HEK293 (cell line): ENCODE measurements at regions not wholly inside any gene's neighbourhood (a gene's known extent, or its start where the extent isn't known, plus 50 kb on each side); places are given as distances from the start of the nearest gene placed in this dataset.

ENCODE experiments used
- CTCF ChIA-PET: fragments of 350-600 bp; formaldehyde crosslinking; extraction: SDS; loops from one replicate; lab custom pipeline; 2021; ENCODE audit warnings: antibody characterized with exemption; lab: Yijun Ruan, JAX
- POLR2A ChIA-PET: fragments of 300-600 bp; formaldehyde crosslinking; extraction: SDS; loops from one replicate; lab custom pipeline; 2020; ENCODE audit warnings: antibody characterized with exemption, inconsistent platforms; lab: Yijun Ruan, JAX
- H3K27ac ChIP-seq: fragments of 200-500 bp; sonication (Bioruptor generic); 2 replicates; pipeline ENCODE4 v1.5.1; 2014; ENCODE audit warnings: low read depth, low read length, control low read depth, inconsistent platforms; ENCODE audit errors: extremely low read depth
- H3K36me3 ChIP-seq, 2 experiments: fragments of 200-500 bp in 1 of 2; sonication (Bioruptor generic) in 1 of 2; 1 replicate in 1 of 2; 2 replicates in 1 of 2; pipeline ENCODE4 v1.5.1; 2014 to 2017; ENCODE audit warnings: inconsistent platforms in 2 of 2, low read length in 2 of 2; ENCODE audit not compliant: control insufficient read depth in 2 of 2, insufficient read depth in 1 of 2
- H3K4me1 ChIP-seq: fragments of 200-500 bp; sonication (Bioruptor generic); 2 replicates; pipeline ENCODE4 v1.5.1; 2014; ENCODE audit warnings: mild to moderate bottlenecking, low read length, inconsistent platforms; ENCODE audit not compliant: control insufficient read depth, insufficient read depth
- H3K4me3 ChIP-seq: 2 replicates; pipeline ENCODE4 v1.5.1; 2011; ENCODE audit warnings: low read depth, mild to moderate bottlenecking, control low read depth, low read length, moderate library complexity
- H3K9me3 ChIP-seq: fragments of 200-500 bp; sonication (Bioruptor generic); 2 replicates; pipeline ENCODE4 v1.5.1; 2014; ENCODE audit warnings: low read depth, low read length, inconsistent platforms; ENCODE audit not compliant: control insufficient read depth, insufficient read depth
- HOXD13 ChIP-seq: sonication (generic); formaldehyde crosslinking; IDR thresholded peaks from 2 replicates; pipeline ENCODE4 v1.8.0; 2022; ENCODE audit warnings: missing genetic modification reagents, borderline replicate concordance
- KLF1 ChIP-seq: fragments of 450-650 bp; formaldehyde crosslinking; IDR thresholded peaks from 2 replicates; pipeline ENCODE4 v1.5.1; 2016; ENCODE audit warnings: missing biosample characterization, missing genetic modification characterization
- KLF9 ChIP-seq: fragments of 450-650 bp; formaldehyde crosslinking; IDR thresholded peaks from 2 replicates; pipeline ENCODE4 v1.5.1; 2016; ENCODE audit warnings: missing biosample characterization, missing genetic modification characterization, low read depth
- OVOL3 ChIP-seq: fragments of 450-650 bp; formaldehyde crosslinking; IDR thresholded peaks from 2 replicates; pipeline ENCODE4 v1.5.1; 2016; ENCODE audit warnings: missing biosample characterization, missing genetic modification characterization
- PRDM6 ChIP-seq: fragments of 450-650 bp; formaldehyde crosslinking; IDR thresholded peaks from 2 replicates; pipeline ENCODE4 v1.5.1; 2017; ENCODE audit warnings: missing biosample characterization, missing genetic modification characterization
- SP2 ChIP-seq: fragments of 450-650 bp; formaldehyde crosslinking; IDR thresholded peaks from 2 replicates; pipeline ENCODE4 v1.5.1; 2016; ENCODE audit warnings: missing biosample characterization, missing genetic modification characterization
- ZBTB17 ChIP-seq: fragments of 450-650 bp; formaldehyde crosslinking; IDR thresholded peaks from 2 replicates; pipeline ENCODE4 v1.5.1; 2016; ENCODE audit warnings: missing biosample characterization, missing genetic modification characterization
- ZFP3 ChIP-seq: fragments of 450-650 bp; formaldehyde crosslinking; IDR thresholded peaks from 2 replicates; pipeline ENCODE4 v1.5.1; 2016; ENCODE audit warnings: low read depth, missing biosample characterization, missing genetic modification characterization
- ZNF133 ChIP-seq: fragments of 450-650 bp; formaldehyde crosslinking; IDR thresholded peaks from 2 replicates; pipeline ENCODE4 v1.5.1; 2016; ENCODE audit warnings: missing biosample characterization, missing genetic modification characterization
- ZNF138 ChIP-seq: fragments of 450-650 bp; formaldehyde crosslinking; IDR thresholded peaks from 2 replicates; pipeline ENCODE4 v1.5.1; 2016; ENCODE audit warnings: missing biosample characterization, missing genetic modification characterization, borderline replicate concordance
- ZNF140 ChIP-seq: fragments of 450-650 bp; formaldehyde crosslinking; IDR thresholded peaks from 2 replicates; pipeline ENCODE4 v1.5.1; 2016; ENCODE audit warnings: missing biosample characterization, missing genetic modification characterization
- ZNF174 ChIP-seq: fragments of 450-650 bp; formaldehyde crosslinking; IDR thresholded peaks from 2 replicates; pipeline ENCODE4 v1.5.0; 2017; ENCODE audit warnings: missing biosample characterization, mild to moderate bottlenecking, missing genetic modification characterization
- ZNF175 ChIP-seq: fragments of 450-650 bp; formaldehyde crosslinking; IDR thresholded peaks from 2 replicates; pipeline ENCODE4 v1.5.1; 2016; ENCODE audit warnings: missing biosample characterization, missing genetic modification characterization
- ZNF214 ChIP-seq: fragments of 450-650 bp; formaldehyde crosslinking; IDR thresholded peaks from 2 replicates; pipeline ENCODE4 v1.5.1; 2017; ENCODE audit warnings: missing biosample characterization, mild to moderate bottlenecking, missing genetic modification characterization, borderline replicate concordance
- ZNF239 ChIP-seq: fragments of 450-650 bp; formaldehyde crosslinking; IDR thresholded peaks from 2 replicates; pipeline ENCODE4 v1.5.1; 2016; ENCODE audit warnings: missing biosample characterization, missing genetic modification characterization
- ZNF248 ChIP-seq: fragments of 450-650 bp; formaldehyde crosslinking; IDR thresholded peaks from 2 replicates; pipeline ENCODE4 v1.5.1; 2017; ENCODE audit warnings: missing biosample characterization, missing genetic modification characterization
- ZNF274 ChIP-seq, 2 experiments: fragments of 200-500 bp in 1 of 2; fragments of 450-650 bp in 1 of 2; sonication (Bioruptor generic) in 1 of 2; formaldehyde crosslinking in 1 of 2; IDR thresholded peaks; 2 replicates each; pipeline versions ENCODE4 v1.5.1 to v1.6.1; 2014 to 2016; ENCODE audit warnings: borderline replicate concordance in 1 of 2, inconsistent platforms in 1 of 2, low read length in 1 of 2, missing biosample characterization in 1 of 2, missing genetic modification characterization in 1 of 2
- ZNF292 ChIP-seq: fragments of 450-650 bp; formaldehyde crosslinking; IDR thresholded peaks from 2 replicates; pipeline ENCODE4 v1.5.1; 2016; ENCODE audit warnings: low read depth, missing biosample characterization, missing genetic modification characterization, borderline replicate concordance
- ZNF37A ChIP-seq: fragments of 450-650 bp; IDR thresholded peaks from 2 replicates; pipeline ENCODE4 v1.5.1; 2018; ENCODE audit warnings: missing biosample characterization, missing genetic modification characterization
- ZNF404 ChIP-seq: fragments of 450-650 bp; formaldehyde crosslinking; IDR thresholded peaks from 2 replicates; pipeline ENCODE4 v1.5.1; 2017; ENCODE audit warnings: missing biosample characterization, missing genetic modification characterization
- ZNF501 ChIP-seq: fragments of 450-650 bp; formaldehyde crosslinking; IDR thresholded peaks from 2 replicates; pipeline ENCODE4 v1.5.1; 2016; ENCODE audit warnings: missing biosample characterization, missing genetic modification characterization
- ZNF530 ChIP-seq: fragments of 450-650 bp; formaldehyde crosslinking; IDR thresholded peaks from 2 replicates; pipeline ENCODE4 v1.5.1; 2016; ENCODE audit warnings: low read depth, missing biosample characterization, missing genetic modification characterization
- ZNF548 ChIP-seq: fragments of 450-650 bp; formaldehyde crosslinking; IDR thresholded peaks from 2 replicates; pipeline ENCODE4 v1.5.1; 2016; ENCODE audit warnings: missing biosample characterization, missing genetic modification characterization
- ZNF549 ChIP-seq: fragments of 450-650 bp; IDR thresholded peaks from 2 replicates; pipeline ENCODE4 v1.5.1; 2018; ENCODE audit warnings: missing biosample characterization, missing genetic modification characterization, mild to moderate bottlenecking, inconsistent platforms, moderate library complexity
- ZNF626 ChIP-seq: fragments of 450-650 bp; sonication (Bioruptor Pico); formaldehyde crosslinking; IDR thresholded peaks from 2 replicates; pipeline ENCODE4 v1.5.1; 2018; ENCODE audit warnings: missing biosample characterization, missing genetic modification characterization, inconsistent platforms
- ZNF645 ChIP-seq: fragments of 450-650 bp; formaldehyde crosslinking; IDR thresholded peaks from 2 replicates; pipeline ENCODE4; 2016; ENCODE audit warnings: missing biosample characterization, missing genetic modification characterization
- ZNF670 ChIP-seq: fragments of 450-650 bp; formaldehyde crosslinking; IDR thresholded peaks from 2 replicates; pipeline ENCODE4 v1.5.1; 2016; ENCODE audit warnings: missing biosample characterization, missing genetic modification characterization, low read depth
- ZNF701 ChIP-seq: fragments of 450-650 bp; formaldehyde crosslinking; IDR thresholded peaks from 2 replicates; pipeline ENCODE4 v1.5.1; 2016; ENCODE audit warnings: missing biosample characterization, missing genetic modification characterization
- ZNF768 ChIP-seq: fragments of 450-650 bp; formaldehyde crosslinking; IDR thresholded peaks from 2 replicates; pipeline ENCODE4 v1.5.1; 2018; ENCODE audit warnings: missing biosample characterization, mild to moderate bottlenecking, missing genetic modification characterization
- ZNF777 ChIP-seq: fragments of 450-650 bp; formaldehyde crosslinking; IDR thresholded peaks from 2 replicates; pipeline ENCODE4 v1.5.1; 2017; ENCODE audit warnings: missing biosample characterization, missing genetic modification characterization, borderline replicate concordance
- ZSCAN5A ChIP-seq: fragments of 450-650 bp; formaldehyde crosslinking; IDR thresholded peaks from 2 replicates; pipeline ENCODE4 v1.5.1; 2016; ENCODE audit warnings: missing biosample characterization, missing genetic modification characterization
- ZXDB ChIP-seq: fragments of 450-650 bp; formaldehyde crosslinking; IDR thresholded peaks from 2 replicates; pipeline ENCODE4 v1.5.1; 2016; ENCODE audit warnings: missing biosample characterization, missing genetic modification characterization

- ChIA-PET POLR2A (no interaction called here), CTCF (interaction anchor here (0.7 kb wide), 1 partner anchor 43 kb away, joined by 3 read pairs; no protein-coding TSS in a partner anchor)
- H3K9me3 ChIP-seq = no peaks in the 10 kb centered on the region
- H3K36me3 ChIP-seq = no peaks in the 10 kb centered on the region
- no peak overlapping the region for H3K27ac ChIP-seq
- no peaks in the 10 kb centered on the region for H3K4me1 ChIP-seq
- TF ChIP-seq ZNF501 (tag by site-specific recombination) = no peak
- no peak for TF ChIP-seq ZNF239
- TF ChIP-seq HOXD13 (CRISPR knock-in tag) = no peak
- no peak for TF ChIP-seq ZNF404 (tag by site-specific recombination)
- TF ChIP-seq KLF9 (tag by site-specific recombination) = no peak
- no peak for TF ChIP-seq ZBTB17
- no peak for TF ChIP-seq ZNF174 (tag by site-specific recombination)
- no peak overlapping the region for H3K4me3 ChIP-seq
Measured at GRCh38 chr13:111005364-111005763, 90.5 kb upstream of the ANKRD10 start.

- Histone ChIP-seq H3K36me3 (no peaks in the 10 kb centered on the region), H3K27ac (no peak overlapping the region), H3K4me1 (no peaks in the 10 kb centered on the region)
- TF ChIP-seq ZNF274 (IDR thresholded peaks at IDR 0.05; ENCODE audit: low read length) (no peak), ZNF274 (tag by site-specific recombination; IDR thresholded peaks at IDR 0.05; ENCODE audit: borderline replicate concordance) (no peak), ZNF292 (no peak), OVOL3 (tag by site-specific recombination) (no peak), ZNF138 (tag by site-specific recombination) (no peak), ZNF175 (no peak), ZNF626 (no peak), ZNF548 (tag by site-specific recombination) (no peak), ZNF645 (no peak), ZSCAN5A (tag by site-specific recombination) (no peak), ZNF670 (no peak), SP2 (tag by site-specific recombination) (no peak)
- TF ChIP-seq, all 188 proteins: peak for 0
- ChIA-PET POLR2A (no interaction called here), CTCF (no interaction called here)
- Histone ChIP-seq H3K4me3 (no peak overlapping the region), H3K9me3 (no peaks in the 10 kb centered on the region)
Measured at GRCh38 chr13:111004444-111004843, 89.6 kb upstream of the ANKRD10 start.

- ChIA-PET POLR2A (no interaction called here), CTCF (interaction anchor here (0.6 kb wide), 1 partner anchor 1450 kb away, joined by 3 read pairs; no protein-coding TSS in a partner anchor)
- Histone ChIP-seq H3K36me3 (no peaks in the 10 kb centered on the region), H3K9me3 (no peaks in the 10 kb centered on the region), H3K4me3 (no peak overlapping the region), H3K27ac (no peak overlapping the region), H3K4me1 (no peaks in the 10 kb centered on the region)
- no peak for TF ChIP-seq ZNF777 (tag by site-specific recombination)
- TF ChIP-seq ZNF248 (tag by site-specific recombination) = no peak
- TF ChIP-seq ZNF768 = no peak
- no peak for TF ChIP-seq PRDM6 (tag by site-specific recombination)
- no peak for TF ChIP-seq ZNF214 (tag by site-specific recombination)
- no peak for TF ChIP-seq ZNF140
- TF ChIP-seq ZFP3 (tag by site-specific recombination) = no peak
- no peak for TF ChIP-seq ZNF701
- TF ChIP-seq ZNF549 (tag by site-specific recombination) = no peak
- no peak for TF ChIP-seq ZNF133
- no peak for TF ChIP-seq ZNF670
- TF ChIP-seq ZNF530 = no peak
- TF ChIP-seq KLF1 (tag by site-specific recombination) = no peak
- TF ChIP-seq ZXDB = no peak
- no peak for TF ChIP-seq ZNF37A (tag by site-specific recombination)
Measured at GRCh38 chr13:111001636-111002035, 86.8 kb upstream of the ANKRD10 start.
